ENCODE measurements at regions not wholly inside any gene's neighbourhood (a gene's known extent, or its start where the extent isn't known, plus 50 kb on each side); places are given as distances from the start of the nearest gene placed in this dataset.
A peak's percentile ranks its signal among the peaks of the same experiment; 100 is the strongest.
"Not testable (repeated sequence)": the region's sequence is repeated elsewhere in the genome, so short reads cannot be mapped to it uniquely, and the experiment has no call there.

DNA sequence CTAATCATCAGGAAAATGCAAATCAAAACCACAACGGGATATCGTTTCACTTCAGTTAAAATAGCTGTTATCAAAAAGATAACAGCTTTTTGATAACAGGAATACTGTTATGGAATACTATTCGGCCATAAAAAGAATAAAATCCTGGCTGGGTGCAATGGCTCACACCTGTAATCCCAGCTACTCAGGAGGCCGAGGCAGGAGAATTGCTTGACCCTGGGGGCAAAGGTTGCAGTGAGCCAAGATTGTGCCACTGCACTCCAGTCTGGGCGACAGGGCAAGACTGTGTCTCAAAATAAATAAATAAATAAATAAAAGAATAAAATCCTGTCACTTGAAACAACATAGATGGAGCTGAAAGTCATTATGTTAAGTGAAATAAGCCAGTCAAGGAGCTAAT, 178.1 kb upstream of the TSC22D2 start:
- H3K4me3 ChIP-seq (ENCODE audit: low read depth, low read length) = no peak overlapping the region
- no peak for DNase-seq
- no peaks in the 10 kb centered on the region for H3K4me1 ChIP-seq
- no peaks in the 10 kb centered on the region for H3K9me3 ChIP-seq
- TF ChIP-seq, protein P1, sequence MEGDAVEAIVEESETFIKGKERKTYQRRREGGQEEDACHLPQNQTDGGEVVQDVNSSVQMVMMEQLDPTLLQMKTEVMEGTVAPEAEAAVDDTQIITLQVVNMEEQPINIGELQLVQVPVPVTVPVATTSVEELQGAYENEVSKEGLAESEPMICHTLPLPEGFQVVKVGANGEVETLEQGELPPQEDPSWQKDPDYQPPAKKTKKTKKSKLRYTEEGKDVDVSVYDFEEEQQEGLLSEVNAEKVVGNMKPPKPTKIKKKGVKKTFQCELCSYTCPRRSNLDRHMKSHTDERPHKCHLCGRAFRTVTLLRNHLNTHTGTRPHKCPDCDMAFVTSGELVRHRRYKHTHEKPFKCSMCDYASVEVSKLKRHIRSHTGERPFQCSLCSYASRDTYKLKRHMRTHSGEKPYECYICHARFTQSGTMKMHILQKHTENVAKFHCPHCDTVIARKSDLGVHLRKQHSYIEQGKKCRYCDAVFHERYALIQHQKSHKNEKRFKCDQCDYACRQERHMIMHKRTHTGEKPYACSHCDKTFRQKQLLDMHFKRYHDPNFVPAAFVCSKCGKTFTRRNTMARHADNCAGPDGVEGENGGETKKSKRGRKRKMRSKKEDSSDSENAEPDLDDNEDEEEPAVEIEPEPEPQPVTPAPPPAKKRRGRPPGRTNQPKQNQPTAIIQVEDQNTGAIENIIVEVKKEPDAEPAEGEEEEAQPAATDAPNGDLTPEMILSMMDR (IDR thresholded peaks at IDR 0.05; ENCODE audit: low read depth, low read length) = no peak
- no peaks in the 10 kb centered on the region for H3K36me3 ChIP-seq
- no peaks in the 10 kb centered on the region for H3K27me3 ChIP-seq

DNA sequence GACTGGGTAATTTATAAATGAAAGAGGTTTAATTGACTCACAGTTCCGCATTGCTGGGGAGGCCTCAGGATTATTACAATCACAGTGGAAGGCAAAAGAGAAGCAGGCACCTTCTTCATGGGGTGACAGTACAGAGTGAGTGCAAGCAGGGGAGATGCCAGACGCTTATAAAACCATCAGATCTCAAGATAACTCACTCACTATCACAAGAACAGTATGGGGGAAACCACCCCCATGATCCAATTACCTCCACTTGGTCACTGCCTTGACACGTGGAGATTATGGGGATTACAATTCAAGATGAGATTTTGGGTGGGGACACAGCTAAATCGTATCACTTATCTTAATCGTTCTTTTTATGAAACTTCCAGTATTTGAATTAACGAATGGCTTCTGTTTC, 179.5 kb upstream of the TSC22D2 start:
- not testable (repeated sequence) for H3K27me3 ChIP-seq; DNase-seq; H3K4me3 ChIP-seq (ENCODE audit: low read depth, low read length); H3K4me1 ChIP-seq; H3K36me3 ChIP-seq; H3K9me3 ChIP-seq

DNA sequence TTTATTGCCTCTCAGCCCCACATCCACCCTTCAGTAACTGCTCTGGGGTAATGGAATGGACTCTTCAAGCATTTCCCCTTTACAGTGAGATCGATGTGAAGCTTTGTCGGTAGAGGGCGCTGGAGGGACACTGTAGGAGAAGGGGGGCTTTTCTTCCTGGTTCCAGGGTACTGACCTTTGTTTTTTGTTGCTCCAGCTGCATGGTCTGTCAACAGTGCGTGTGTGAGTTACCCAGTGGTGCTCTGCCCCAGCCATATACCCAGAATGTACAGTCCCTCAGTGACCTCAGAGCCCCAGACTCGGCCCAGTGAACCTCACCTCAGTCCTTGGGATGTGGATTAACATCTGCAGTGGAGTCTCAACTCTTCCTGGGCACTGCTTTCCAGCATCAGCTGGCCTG, 180.3 kb upstream of the TSC22D2 start:
- peak; percentile 76 for DNase-seq
- Histone ChIP-seq H3K4me3 (ENCODE audit: low read depth, low read length) (no peak overlapping the region), H3K36me3 (no peaks in the 10 kb centered on the region), H3K27me3 (no peaks in the 10 kb centered on the region), H3K9me3 (no peaks in the 10 kb centered on the region), H3K4me1 (no peaks in the 10 kb centered on the region)
- TF ChIP-seq, protein P1 (IDR thresholded peaks at IDR 0.05; ENCODE audit: low read depth, low read length) = peak; percentile 78

DNA sequence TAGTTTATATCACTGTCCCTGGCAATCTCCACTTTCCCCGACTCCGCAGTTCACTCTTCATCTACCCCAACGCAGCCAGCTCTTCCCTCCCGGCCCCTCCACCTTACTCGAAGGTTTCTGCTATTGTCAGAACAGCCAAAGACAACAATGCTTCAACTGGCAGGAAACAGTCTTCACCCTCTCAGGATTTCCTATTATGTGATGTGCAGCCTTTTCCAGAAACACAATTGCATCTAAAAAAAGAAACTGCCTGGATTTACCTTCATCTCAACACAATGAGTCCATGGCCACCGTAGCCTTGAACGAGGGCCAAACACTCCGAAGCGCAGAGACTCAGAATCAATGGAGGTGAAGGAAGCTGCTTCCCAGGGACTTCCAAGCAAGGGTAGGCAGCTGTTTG, 182.1 kb upstream of the TSC22D2 start:
- Histone ChIP-seq H3K4me1 (no peaks in the 10 kb centered on the region), H3K36me3 (no peaks in the 10 kb centered on the region), H3K4me3 (ENCODE audit: low read depth, low read length) (no peak overlapping the region), H3K9me3 (no peaks in the 10 kb centered on the region), H3K27me3 (0 out of 2 replicates have a peak, but pooled peaks cover 3% of the 10 kb centered on the region)
- TF ChIP-seq, protein P1 (IDR thresholded peaks at IDR 0.05; ENCODE audit: low read depth, low read length) = no peak
- no peak for DNase-seq

DNA sequence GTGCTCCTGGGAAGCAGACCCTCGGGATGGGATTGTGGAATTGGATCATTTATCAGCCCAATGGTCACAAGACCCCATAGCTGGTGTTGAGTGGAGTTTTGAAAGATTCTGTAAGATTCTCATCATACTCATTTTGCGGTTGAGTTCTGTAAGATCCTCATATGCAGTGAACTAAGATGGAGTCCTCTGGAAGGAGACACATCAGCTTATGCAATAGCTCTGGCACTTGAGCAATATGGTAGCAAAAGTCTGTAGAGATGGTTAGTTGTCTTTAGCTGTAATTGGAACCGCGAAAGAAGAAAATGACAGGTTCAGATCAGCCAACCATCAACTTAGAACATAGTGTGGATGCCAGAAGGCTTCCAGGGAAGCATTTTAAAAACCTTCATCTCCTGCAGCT, 184.5 kb upstream of the TSC22D2 start:
- H3K4me1 ChIP-seq = no peaks in the 10 kb centered on the region
- no peaks in the 10 kb centered on the region for H3K9me3 ChIP-seq
- no peak for DNase-seq
- TF ChIP-seq, protein P1 (IDR thresholded peaks at IDR 0.05; ENCODE audit: low read depth, low read length) = no peak
- H3K4me3 ChIP-seq (ENCODE audit: low read depth, low read length) = no peak overlapping the region
- H3K36me3 ChIP-seq = no peaks in the 10 kb centered on the region
- 0 out of 2 replicates have a peak, but pooled peaks cover 3% of the 10 kb centered on the region for H3K27me3 ChIP-seq

DNA sequence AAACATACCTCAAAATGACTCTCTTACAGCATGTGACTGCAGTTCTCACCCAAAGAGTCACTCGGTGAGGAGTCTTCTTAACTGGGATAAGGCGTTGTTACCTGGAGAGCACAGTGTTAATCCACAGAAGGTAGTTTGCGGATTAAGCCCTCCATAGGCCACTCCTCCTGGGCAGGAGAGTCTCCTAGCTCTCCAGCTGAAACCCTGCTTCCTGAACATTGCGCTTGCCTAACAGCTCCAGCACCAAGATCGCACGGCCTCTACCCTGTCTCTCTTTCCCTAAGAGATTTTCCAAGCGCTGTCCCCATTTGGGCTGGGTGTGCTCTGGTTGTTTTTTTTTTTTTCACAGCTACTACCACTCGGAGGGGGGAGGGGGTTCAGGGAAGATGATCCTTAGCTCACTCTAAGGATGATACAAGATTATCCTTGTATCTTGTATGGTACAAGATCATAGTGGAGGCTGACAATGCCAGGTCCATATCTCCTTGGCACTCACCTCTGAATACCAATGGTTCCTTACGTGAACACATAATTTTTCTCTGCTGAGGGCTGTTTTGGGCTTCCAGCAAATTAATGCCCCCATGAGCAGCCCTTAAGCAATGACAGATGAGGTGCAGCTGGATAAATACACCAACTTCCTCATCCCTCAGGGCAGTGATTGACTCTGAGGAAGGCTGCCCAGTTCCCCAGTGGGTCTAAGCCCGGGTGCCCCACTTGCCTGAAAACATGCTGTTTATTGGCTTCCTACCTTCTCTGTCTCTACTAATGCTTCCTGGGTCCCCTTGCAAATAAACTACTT, 185.2 kb upstream of the TSC22D2 start:
- Histone ChIP-seq H3K9me3 (no peaks in the 10 kb centered on the region), H3K4me3 (ENCODE audit: low read depth, low read length) (no peak overlapping the region), H3K4me1 (no peaks in the 10 kb centered on the region), H3K36me3 (no peaks in the 10 kb centered on the region), H3K27me3 (0 out of 2 replicates have a peak, but pooled peaks cover 3% of the 10 kb centered on the region)
- TF ChIP-seq, protein P1 (IDR thresholded peaks at IDR 0.05; ENCODE audit: low read depth, low read length) = no peak
- no peak for DNase-seq

Data from BE2C (cell line).